ENCODE measurements at regions not wholly inside any gene's neighbourhood (a gene's known extent, or its start where the extent isn't known, plus 50 kb on each side); places are given as distances from the start of the nearest gene placed in this dataset.
A peak's percentile ranks its signal among the peaks of the same experiment; 100 is the strongest.

DNA sequence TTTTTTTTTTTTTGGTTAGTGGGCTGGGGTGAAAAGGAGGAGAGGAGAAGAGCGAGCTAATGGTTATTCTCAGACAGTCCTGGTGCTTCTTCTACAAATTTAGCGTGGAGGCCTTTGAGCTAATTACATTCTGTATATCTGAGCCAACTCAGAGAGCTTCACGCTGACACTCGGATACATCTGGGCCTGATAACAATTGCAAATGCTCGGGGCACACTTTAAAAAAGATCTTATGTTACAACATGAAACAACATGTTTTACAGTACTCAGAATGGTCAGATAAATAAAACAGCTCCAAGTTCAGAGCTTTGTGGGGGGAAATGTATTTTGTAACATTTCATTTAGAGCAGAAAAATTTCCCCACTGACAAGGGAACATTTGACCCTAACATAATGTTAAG is 966.9 kb upstream of the NR2F2 start:
- intact Hi-C loops (cut with DNase I) = no loop called here
- Histone ChIP-seq H3K27me3 (no peaks in the 10 kb centered on the region), H3K4me3 (no peak overlapping the region), H3K27ac (peak overlapping the region in 1 of 4 donors; percentile 4), H3K9me3 (peaks cover 0 to 3% (median 0%) of the 10 kb centered on the region in 4 donors), H3K36me3 (no peaks in the 10 kb centered on the region), H3K4me1 (no peaks in the 10 kb centered on the region)
- no peak for TF ChIP-seq POLR2A (IDR thresholded peaks at IDR 0.05)
- TF ChIP-seq, protein P1, sequence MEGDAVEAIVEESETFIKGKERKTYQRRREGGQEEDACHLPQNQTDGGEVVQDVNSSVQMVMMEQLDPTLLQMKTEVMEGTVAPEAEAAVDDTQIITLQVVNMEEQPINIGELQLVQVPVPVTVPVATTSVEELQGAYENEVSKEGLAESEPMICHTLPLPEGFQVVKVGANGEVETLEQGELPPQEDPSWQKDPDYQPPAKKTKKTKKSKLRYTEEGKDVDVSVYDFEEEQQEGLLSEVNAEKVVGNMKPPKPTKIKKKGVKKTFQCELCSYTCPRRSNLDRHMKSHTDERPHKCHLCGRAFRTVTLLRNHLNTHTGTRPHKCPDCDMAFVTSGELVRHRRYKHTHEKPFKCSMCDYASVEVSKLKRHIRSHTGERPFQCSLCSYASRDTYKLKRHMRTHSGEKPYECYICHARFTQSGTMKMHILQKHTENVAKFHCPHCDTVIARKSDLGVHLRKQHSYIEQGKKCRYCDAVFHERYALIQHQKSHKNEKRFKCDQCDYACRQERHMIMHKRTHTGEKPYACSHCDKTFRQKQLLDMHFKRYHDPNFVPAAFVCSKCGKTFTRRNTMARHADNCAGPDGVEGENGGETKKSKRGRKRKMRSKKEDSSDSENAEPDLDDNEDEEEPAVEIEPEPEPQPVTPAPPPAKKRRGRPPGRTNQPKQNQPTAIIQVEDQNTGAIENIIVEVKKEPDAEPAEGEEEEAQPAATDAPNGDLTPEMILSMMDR (IDR thresholded peaks at IDR 0.05) = no peak
- no peak for TF ChIP-seq POLR2AphosphoS5 (IDR thresholded peaks at IDR 0.05)
- no peak for TF ChIP-seq EP300 (IDR thresholded peaks at IDR 0.05)
- DNase-seq = no peak
- 60 to 63% methylated on average over 5 of the region's 5 CpGs for WGBS, 2 donors

DNA sequence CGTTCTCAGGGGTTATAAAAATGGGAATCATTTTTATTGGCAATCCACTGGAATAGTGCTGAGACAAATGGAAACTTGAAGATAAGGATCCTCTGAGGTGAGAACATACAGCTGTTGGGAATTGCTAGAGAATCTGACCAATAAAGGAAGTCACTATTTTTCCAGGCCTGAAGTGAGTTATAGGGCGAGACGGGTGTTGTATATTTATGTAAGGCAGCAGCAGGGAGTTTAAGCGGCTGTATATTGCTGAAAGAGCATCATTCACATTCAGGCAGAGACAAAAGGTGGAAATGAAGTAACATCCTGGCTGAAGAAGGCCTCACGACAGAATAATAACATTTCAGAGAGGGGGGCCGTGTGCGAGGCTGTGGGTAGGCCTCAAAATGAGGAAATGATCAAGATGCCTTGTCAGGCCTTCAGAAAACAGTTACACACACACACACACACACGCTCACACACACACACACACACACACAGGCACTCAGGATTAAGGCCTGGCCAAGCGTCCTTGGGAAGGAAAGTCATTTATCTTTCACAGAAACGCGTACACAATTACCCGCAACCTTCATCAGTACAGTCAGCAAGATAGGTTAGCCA is 964.9 kb upstream of the NR2F2 start:
- DNase-seq = no peak
- intact Hi-C loops (cut with DNase I) = no loop called here
- H3K27me3 ChIP-seq = no peaks in the 10 kb centered on the region
- H3K9me3 ChIP-seq = peaks cover 0 to 3% (median 0%) of the 10 kb centered on the region in 4 donors
- H3K27ac ChIP-seq = peak overlapping the region in 2 of 4 donors; percentile 36 to 50
- no peaks in the 10 kb centered on the region for H3K4me1 ChIP-seq
- H3K36me3 ChIP-seq = no peaks in the 10 kb centered on the region
- WGBS, 2 donors = 42 to 59% methylated on average over 12 of the region's 12 CpGs
- no peak overlapping the region for H3K4me3 ChIP-seq
- TF ChIP-seq POLR2AphosphoS5 (IDR thresholded peaks at IDR 0.05) = peak in 1 of 4 donors; percentile 36
- TF ChIP-seq EP300 (IDR thresholded peaks at IDR 0.05) = no peak

DNA sequence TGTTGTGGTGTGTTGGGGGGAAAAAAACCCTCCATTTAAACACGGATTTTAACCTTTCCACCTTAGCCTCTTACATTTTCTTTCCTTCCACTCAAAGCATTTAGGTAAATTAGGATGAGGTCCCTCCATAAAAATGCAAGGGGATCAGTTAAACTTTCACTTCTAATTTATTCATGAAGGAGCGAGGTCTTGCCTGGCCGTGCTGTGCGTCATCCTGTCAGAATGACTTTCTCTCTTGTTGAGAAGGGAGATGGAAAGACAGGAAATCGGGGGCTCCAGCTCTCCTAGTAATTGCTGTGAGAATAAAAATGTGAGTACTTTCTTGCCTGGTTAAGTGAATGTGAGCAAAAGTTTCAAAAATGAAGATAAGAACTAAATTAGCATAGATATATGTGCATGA is 962.3 kb upstream of the NR2F2 start:
- no peaks in the 10 kb centered on the region for H3K36me3 ChIP-seq
- H3K4me1 ChIP-seq = no peaks in the 10 kb centered on the region
- no peaks in the 10 kb centered on the region for H3K27me3 ChIP-seq
- 56 to 66% methylated on average over 5 of the region's 5 CpGs for WGBS, 2 donors
- no peak for TF ChIP-seq POLR2AphosphoS5 (IDR thresholded peaks at IDR 0.05)
- no peak overlapping the region for H3K4me3 ChIP-seq
- H3K27ac ChIP-seq = no peak overlapping the region
- no peak for DNase-seq
- intact Hi-C loops (cut with DNase I) = no loop called here
- H3K9me3 ChIP-seq = no peaks in the 10 kb centered on the region

DNA sequence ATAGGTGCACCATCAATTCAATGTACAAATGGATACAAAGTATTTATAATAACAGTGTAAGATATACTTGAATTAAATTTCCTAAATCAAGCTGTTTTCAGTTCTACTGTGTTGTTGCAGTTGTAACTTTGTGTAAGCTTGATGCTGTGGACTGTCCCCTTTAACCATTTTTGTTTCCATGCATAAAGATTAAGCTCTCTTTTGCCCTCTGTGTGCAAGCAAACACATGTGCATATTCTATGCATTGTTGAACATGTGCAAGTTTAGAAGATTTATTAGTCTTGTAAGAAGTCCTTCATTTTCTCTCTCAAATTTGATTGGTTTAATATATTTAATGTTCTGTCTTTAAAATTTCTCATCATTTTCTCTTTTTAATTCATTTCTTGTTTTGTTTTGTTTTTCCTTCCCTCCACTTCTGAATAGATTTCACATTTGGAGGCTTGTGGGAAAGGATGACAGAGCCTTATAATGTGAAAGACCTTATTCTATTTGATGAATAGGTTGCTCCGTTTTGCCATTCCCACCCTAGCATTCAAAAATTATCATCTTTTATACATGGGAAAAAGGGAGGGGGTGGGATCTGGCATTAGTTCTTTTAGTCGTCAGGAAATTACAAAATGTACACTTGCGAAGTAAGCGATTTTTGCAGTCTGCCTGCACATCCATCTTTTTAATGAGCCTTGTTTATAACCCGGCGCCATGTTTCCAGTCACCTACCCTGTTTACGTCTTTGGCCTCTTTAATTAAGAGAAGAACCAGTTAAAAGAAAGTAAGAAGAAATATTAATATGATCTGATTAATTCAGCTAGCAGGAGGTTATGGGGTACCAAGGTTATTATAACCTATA is 961.5 kb upstream of the NR2F2 start:
- DNase-seq = no peak
- H3K27ac ChIP-seq = no peak overlapping the region
- H3K9me3 ChIP-seq = no peaks in the 10 kb centered on the region
- H3K4me1 ChIP-seq = no peaks in the 10 kb centered on the region
- H3K27me3 ChIP-seq = no peaks in the 10 kb centered on the region
- no peak for TF ChIP-seq POLR2A (IDR thresholded peaks at IDR 0.05)
- no peak for TF ChIP-seq POLR2AphosphoS5 (IDR thresholded peaks at IDR 0.05)
- TF ChIP-seq, protein P1 (IDR thresholded peaks at IDR 0.05) = no peak
- no peak for TF ChIP-seq EP300 (IDR thresholded peaks at IDR 0.05)
- 90 to 91% methylated on average over 7 of the region's 7 CpGs for WGBS, 2 donors
- H3K36me3 ChIP-seq = no peaks in the 10 kb centered on the region
- no peak overlapping the region for H3K4me3 ChIP-seq
- intact Hi-C loops (cut with DNase I) = no loop called here

DNA sequence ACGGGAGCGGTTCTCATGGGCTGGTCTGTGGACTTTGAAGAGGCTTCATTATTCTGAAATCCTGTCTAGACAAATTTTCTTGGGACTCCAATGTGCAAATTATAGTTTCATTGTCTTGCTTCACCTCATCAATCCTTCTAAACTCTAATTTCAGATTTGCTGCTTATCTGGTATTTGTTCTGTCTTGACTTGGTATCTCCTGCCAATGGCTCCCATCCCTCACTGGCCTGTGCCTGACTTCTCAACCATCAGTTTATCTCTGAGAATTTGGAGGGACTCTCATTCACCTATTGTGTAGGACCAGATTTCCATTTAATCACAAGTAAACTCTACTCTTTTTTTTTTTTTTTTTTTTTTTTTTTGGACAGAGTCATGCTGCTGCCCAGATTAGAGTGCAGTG is 960.2 kb upstream of the NR2F2 start:
- DNase-seq = no peak
- H3K27ac ChIP-seq = no peak overlapping the region
- WGBS, 2 donors = 91 to 96% methylated on average over 2 of the region's 2 CpGs
- H3K27me3 ChIP-seq = no peaks in the 10 kb centered on the region
- H3K36me3 ChIP-seq = no peaks in the 10 kb centered on the region
- intact Hi-C loops (cut with DNase I) = no loop called here
- no peaks in the 10 kb centered on the region for H3K4me1 ChIP-seq
- no peak for TF ChIP-seq POLR2AphosphoS5 (IDR thresholded peaks at IDR 0.05)
- TF ChIP-seq EP300 (IDR thresholded peaks at IDR 0.05) = no peak
- TF ChIP-seq POLR2A (IDR thresholded peaks at IDR 0.05) = no peak
- TF ChIP-seq, protein P1 (IDR thresholded peaks at IDR 0.05) = no peak
- no peak overlapping the region for H3K4me3 ChIP-seq
- H3K9me3 ChIP-seq = no peaks in the 10 kb centered on the region
